Stomach (tissue), 8 donors: ENCODE measurements at regions not wholly inside any gene's neighbourhood (a gene's known extent, or its start where the extent isn't known, plus 50 kb on each side); places are given as distances from the start of the nearest gene placed in this dataset.
A peak's percentile ranks its signal among the peaks of the same experiment; 100 is the strongest.

Experiments
- DNase-seq, 2 donors: peaks; one replicate each; pipeline versions ENCODE4 v3.0.0 to v3.0.0-alpha.2; 2013 to 2019
- H3K27ac ChIP-seq, 5 donors: fragments of 200-600 bp in 4 of 5; sonication (generic) in 4 of 5; one replicate each; pipeline ENCODE4 v1.5.1; 2013 to 2019; ENCODE audit warnings: mild to moderate bottlenecking in 1 of 5, moderate library complexity in 1 of 5
- H3K27me3 ChIP-seq, 3 donors: fragments of 200-600 bp; sonication (generic); one replicate each; pipeline ENCODE4 v1.5.1; 2017 to 2019; ENCODE audit warnings: mixed run types in 1 of 3
- H3K36me3 ChIP-seq, 4 donors: fragments of 200-600 bp; sonication (generic); 1 replicate in 3 of 4; 2 replicates in 1 of 4; pipeline ENCODE4 v1.5.1; 2016 to 2019
- H3K4me1 ChIP-seq, 4 donors: fragments of 200-600 bp; sonication (generic); one replicate each; pipeline ENCODE4 v1.5.1; 2016 to 2019
- H3K4me3 ChIP-seq, 4 donors: fragments of 200-600 bp; sonication (generic) in 3 of 4; one replicate each; pipeline ENCODE4 v1.5.1; 2016 to 2019; ENCODE audit warnings: mild to moderate bottlenecking in 1 of 4
- H3K9me3 ChIP-seq, 4 donors: fragments of 200-600 bp; sonication (generic); one replicate each; pipeline ENCODE4 v1.5.1; 2016 to 2019
- EP300 ChIP-seq: sonication (generic); formaldehyde crosslinking; IDR thresholded peaks from one replicate; pipeline ENCODE4 v1.6.1; 2017; ENCODE audit warnings: antibody characterized with exemption
- POLR2A ChIP-seq, 4 donors: fragments of 450-650 bp; IDR thresholded peaks; one replicate each; pipeline ENCODE4 v1.6.1; 2016; ENCODE audit warnings: antibody characterized with exemption in 4 of 4, control low read depth in 2 of 4, mild to moderate bottlenecking in 1 of 4, moderate library complexity in 1 of 4
- POLR2AphosphoS5 ChIP-seq, 3 donors: sonication (generic); formaldehyde crosslinking; IDR thresholded peaks; one replicate each; pipeline ENCODE4 v1.6.1; 2016; ENCODE audit warnings: antibody characterized with exemption in 3 of 3
- WGBS, 5 donors: extraction: QIAGEN DNeasy Blood & Tissue Kit in 3 of 5; methylation state at CpG; one replicate each; pipeline versions ENCODE4 v1.1.5 to v1.1.7; 2013 to 2018; 5-methylcytosine and 5-hydroxymethylcytosine counted together
- intact Hi-C: fragments of 100-400 bp; cut with DNase I; formaldehyde crosslinking; loops from one replicate; pipeline ENCODE4 v1.15.1; 2023; ENCODE audit warnings: low total_unique reads
- TF ChIP-seq, protein P1 (sequence below), 7 experiments: fragments of 450-650 bp in 4 of 7; fragments of 200-600 bp in 3 of 7; sonication (generic) in 3 of 7; IDR thresholded peaks; one replicate each; pipeline ENCODE4 v1.5.1; 2016 to 2019; ENCODE audit warnings: antibody characterized with exemption in 7 of 7, control low read depth in 2 of 7, mild to moderate bottlenecking in 1 of 7
- donor health status: healthy with polysubstance abuse.
- donor health status: Bipolar disorder and iron deficiency.
- donor health status: healthy.

GRCh38 chr4:156103311-156103710, 149.6 kb upstream of the CTSO start:
- H3K27ac ChIP-seq, result no peak overlapping the region
- no peaks in the 10 kb centered on the region for H3K4me1 ChIP-seq
- no peaks in the 10 kb centered on the region for H3K36me3 ChIP-seq
- intact Hi-C loops, result no loop called here
- no peaks in the 10 kb centered on the region for H3K27me3 ChIP-seq
- H3K9me3 ChIP-seq, result no peaks in the 10 kb centered on the region
- WGBS, 5 donors, result 73 to 93% (median 86%) methylated on average over 1 of the region's 1 CpG
- no peak overlapping the region for H3K4me3 ChIP-seq
- TF ChIP-seq, protein P1, sequence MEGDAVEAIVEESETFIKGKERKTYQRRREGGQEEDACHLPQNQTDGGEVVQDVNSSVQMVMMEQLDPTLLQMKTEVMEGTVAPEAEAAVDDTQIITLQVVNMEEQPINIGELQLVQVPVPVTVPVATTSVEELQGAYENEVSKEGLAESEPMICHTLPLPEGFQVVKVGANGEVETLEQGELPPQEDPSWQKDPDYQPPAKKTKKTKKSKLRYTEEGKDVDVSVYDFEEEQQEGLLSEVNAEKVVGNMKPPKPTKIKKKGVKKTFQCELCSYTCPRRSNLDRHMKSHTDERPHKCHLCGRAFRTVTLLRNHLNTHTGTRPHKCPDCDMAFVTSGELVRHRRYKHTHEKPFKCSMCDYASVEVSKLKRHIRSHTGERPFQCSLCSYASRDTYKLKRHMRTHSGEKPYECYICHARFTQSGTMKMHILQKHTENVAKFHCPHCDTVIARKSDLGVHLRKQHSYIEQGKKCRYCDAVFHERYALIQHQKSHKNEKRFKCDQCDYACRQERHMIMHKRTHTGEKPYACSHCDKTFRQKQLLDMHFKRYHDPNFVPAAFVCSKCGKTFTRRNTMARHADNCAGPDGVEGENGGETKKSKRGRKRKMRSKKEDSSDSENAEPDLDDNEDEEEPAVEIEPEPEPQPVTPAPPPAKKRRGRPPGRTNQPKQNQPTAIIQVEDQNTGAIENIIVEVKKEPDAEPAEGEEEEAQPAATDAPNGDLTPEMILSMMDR (IDR thresholded peaks at IDR 0.05), result no peak
- no peak for TF ChIP-seq EP300
- no peak for TF ChIP-seq POLR2A (IDR thresholded peaks at IDR 0.05)
- TF ChIP-seq POLR2AphosphoS5 (IDR thresholded peaks at IDR 0.05), result no peak
- DNase-seq, result no peak

GRCh38 chr4:156102411-156102810, 148.7 kb upstream of the CTSO start:
- H3K36me3 ChIP-seq, result no peaks in the 10 kb centered on the region
- H3K4me1 ChIP-seq, result no peaks in the 10 kb centered on the region
- no peak for TF ChIP-seq POLR2A (IDR thresholded peaks at IDR 0.05)
- TF ChIP-seq, protein P1 (IDR thresholded peaks at IDR 0.05), result no peak
- TF ChIP-seq EP300, result no peak
- no peak for TF ChIP-seq POLR2AphosphoS5 (IDR thresholded peaks at IDR 0.05)
- no peaks in the 10 kb centered on the region for H3K9me3 ChIP-seq
- no peak for DNase-seq
- no peak overlapping the region for H3K4me3 ChIP-seq
- no peak overlapping the region for H3K27ac ChIP-seq
- H3K27me3 ChIP-seq, result no peaks in the 10 kb centered on the region
- intact Hi-C loops, result no loop called here

- DNase-seq, result peak in 1 of 2 donors; percentile 25
- H3K27ac ChIP-seq, result no peak overlapping the region
- H3K4me3 ChIP-seq, result no peak overlapping the region
- H3K4me1 ChIP-seq, result no peaks in the 10 kb centered on the region
- H3K27me3 ChIP-seq, result no peaks in the 10 kb centered on the region
- no peaks in the 10 kb centered on the region for H3K9me3 ChIP-seq
- 50 to 76% (median 70%) methylated on average over 1 of the region's 1 CpG for WGBS, 5 donors
- intact Hi-C loops, result no loop called here
- no peak for TF ChIP-seq POLR2A (IDR thresholded peaks at IDR 0.05)
- TF ChIP-seq POLR2AphosphoS5 (IDR thresholded peaks at IDR 0.05), result no peak
- TF ChIP-seq, protein P1 (IDR thresholded peaks at IDR 0.05), result no peak
- TF ChIP-seq EP300, result no peak
- no peaks in the 10 kb centered on the region for H3K36me3 ChIP-seq
These were observed 147.9 kb upstream of the CTSO start for GRCh38 chr4:156101571-156101970.

DNA sequence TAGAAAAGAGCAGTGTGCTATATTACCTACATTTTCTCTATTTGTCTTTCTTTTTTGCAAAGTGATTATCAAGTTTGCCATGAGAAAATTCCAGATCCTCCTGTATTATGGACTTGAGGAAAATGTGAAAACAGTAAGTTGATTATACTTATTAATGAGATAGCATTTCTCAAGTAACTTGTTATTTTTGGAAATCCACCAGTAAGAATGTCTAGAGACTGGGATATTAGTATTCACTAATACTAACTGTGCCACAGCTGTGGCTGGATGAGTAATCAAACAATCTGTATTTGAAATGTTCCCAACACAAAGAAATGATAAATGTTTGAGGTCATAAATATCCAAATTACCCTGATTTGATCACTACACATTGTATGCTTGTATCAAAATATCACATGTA, 147.0 kb upstream of the CTSO start:
- Histone ChIP-seq H3K4me3 (no peak overlapping the region), H3K27ac (no peak overlapping the region), H3K27me3 (no peaks in the 10 kb centered on the region), H3K4me1 (no peaks in the 10 kb centered on the region), H3K36me3 (no peaks in the 10 kb centered on the region), H3K9me3 (no peaks in the 10 kb centered on the region)
- no peak for DNase-seq
- TF ChIP-seq POLR2A (IDR thresholded peaks at IDR 0.05) (no peak), EP300 (no peak), POLR2AphosphoS5 (IDR thresholded peaks at IDR 0.05) (no peak)
- TF ChIP-seq, protein P1 (IDR thresholded peaks at IDR 0.05), result no peak
- intact Hi-C loops, result no loop called here

DNA sequence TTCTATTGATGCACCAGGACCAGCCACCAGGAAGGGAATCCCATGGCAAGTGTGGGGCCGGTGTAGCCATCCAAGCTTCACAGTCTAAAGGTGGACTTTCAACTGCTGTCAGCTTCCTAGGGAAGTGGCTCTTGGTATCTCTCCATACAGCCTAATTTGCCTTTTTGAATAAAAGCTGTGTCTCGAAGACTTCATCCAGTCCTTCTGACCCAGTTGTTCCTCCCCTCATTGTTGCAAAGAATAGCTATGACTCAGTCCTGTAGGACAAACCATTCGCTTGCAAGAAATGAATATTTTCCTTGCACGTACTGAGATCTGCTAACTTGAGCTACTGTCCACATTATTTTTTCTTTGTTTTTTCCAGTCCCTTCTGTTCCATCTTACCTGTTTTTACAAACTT, 145.1 kb upstream of the CTSO start:
- Histone ChIP-seq H3K4me1 (no peaks in the 10 kb centered on the region), H3K27ac (no peak overlapping the region), H3K9me3 (no peaks in the 10 kb centered on the region), H3K36me3 (no peaks in the 10 kb centered on the region), H3K4me3 (no peak overlapping the region), H3K27me3 (no peaks in the 10 kb centered on the region)
- intact Hi-C loops, result no loop called here
- TF ChIP-seq, protein P1 (IDR thresholded peaks at IDR 0.05), result no peak
- TF ChIP-seq POLR2A (IDR thresholded peaks at IDR 0.05) (no peak), EP300 (no peak), POLR2AphosphoS5 (IDR thresholded peaks at IDR 0.05) (no peak)
- DNase-seq, result no peak
- WGBS, 5 donors, result 65 to 80% (median 73%) methylated on average over 4 of the region's 4 CpGs
